ENCODE measurements at regions not wholly inside any gene's neighbourhood (a gene's known extent, or its start where the extent isn't known, plus 50 kb on each side); places are given as distances from the start of the nearest gene placed in this dataset.
"Not testable (repeated sequence)": the region's sequence is repeated elsewhere in the genome, so short reads cannot be mapped to it uniquely, and the experiment has no call there.

GRCh38 chr2:8488001-8488738, 193.7 kb upstream of the ID2 start:
- DNase-seq (ENCODE audit: low read depth, low spot score), result no peak

GRCh38 chr2:8489221-8489620, 192.6 kb upstream of the ID2 start:
- no peak for DNase-seq (ENCODE audit: low read depth, low spot score)

GRCh38 chr2:8489751-8490150, 192.1 kb upstream of the ID2 start:
- no peak for DNase-seq (ENCODE audit: low read depth, low spot score)

- DNase-seq (ENCODE audit: low read depth, low spot score), result no peak
Observed at GRCh38 chr2:8490166-8490721, 191.6 kb upstream of the ID2 start.

GRCh38 chr2:8491296-8492027, 190.4 kb upstream of the ID2 start:
- no peak for DNase-seq (ENCODE audit: low read depth, low spot score)

GRCh38 chr2:8494151-8494550, 187.7 kb upstream of the ID2 start:
- no peak for DNase-seq (ENCODE audit: low read depth, low spot score)

GRCh38 chr2:8494589-8494988, 187.3 kb upstream of the ID2 start:
- DNase-seq (ENCODE audit: low read depth, low spot score), result no peak

GRCh38 chr2:8495189-8495989, 186.5 kb upstream of the ID2 start:
- DNase-seq (ENCODE audit: low read depth, low spot score), result no peak

- DNase-seq (ENCODE audit: low read depth, low spot score), result no peak
Observed at GRCh38 chr2:8496079-8496478, 185.8 kb upstream of the ID2 start.

- DNase-seq (ENCODE audit: low read depth, low spot score), result no peak
Observed at GRCh38 chr2:8496617-8497016, 185.2 kb upstream of the ID2 start.

- no peak for DNase-seq (ENCODE audit: low read depth, low spot score)
Observed at GRCh38 chr2:8498994-8499393, 182.9 kb upstream of the ID2 start.

GRCh38 chr2:8500124-8501054, 181.5 kb upstream of the ID2 start:
- no peak for DNase-seq (ENCODE audit: low read depth, low spot score)

GRCh38 chr2:8501061-8501720, 180.7 kb upstream of the ID2 start:
- no peak for DNase-seq (ENCODE audit: low read depth, low spot score)

- no peak for DNase-seq (ENCODE audit: low read depth, low spot score)
Observed at GRCh38 chr2:8502316-8502715, 179.5 kb upstream of the ID2 start.

GRCh38 chr2:8505311-8505920, 176.4 kb upstream of the ID2 start:
- DNase-seq (ENCODE audit: low read depth, low spot score), result no peak

- no peak for DNase-seq (ENCODE audit: low read depth, low spot score)
Observed at GRCh38 chr2:8506746-8507145, 175.1 kb upstream of the ID2 start.

GRCh38 chr2:8508766-8509165, 173.1 kb upstream of the ID2 start:
- DNase-seq (ENCODE audit: low read depth, low spot score), result no peak

GRCh38 chr2:8509621-8510020, 172.2 kb upstream of the ID2 start:
- no peak for DNase-seq (ENCODE audit: low read depth, low spot score)

GRCh38 chr2:8510055-8510454, 171.8 kb upstream of the ID2 start:
- DNase-seq (ENCODE audit: low read depth, low spot score), result not testable (repeated sequence)

- DNase-seq (ENCODE audit: low read depth, low spot score), result no peak
Observed at GRCh38 chr2:8510519-8510918, 171.3 kb upstream of the ID2 start.

All from activated naive CD8-positive, alpha-beta T cell treated with anti-CD3 and anti-CD28 coated beads, Interleukin-2, amount 50 U/mL, for 16 hours (primary cell).